B cell (primary cell): ENCODE measurements at regions not wholly inside any gene's neighbourhood (a gene's known extent, or its start where the extent isn't known, plus 50 kb on each side); places are given as distances from the start of the nearest gene placed in this dataset.

Experiments used
- ATAC-seq: fragments of 200-7000 bp; cut with Tn5 transposase; one replicate; pipeline ENCODE4 v1.10.0; 2021; ENCODE audit warnings: low read depth, mild to moderate bottlenecking, moderate number of reproducible peaks, moderate library complexity
- CTCF ChIA-PET: fragments of 350-600 bp; sonication (Branson Sonifier 250); formaldehyde crosslinking; loops from one replicate; lab custom pipeline; 2021; ENCODE audit warnings: antibody characterized with exemption, inconsistent platforms; lab: Charles Lee
- POLR2A ChIA-PET: fragments of 350-600 bp; sonication (Branson Sonifier 250); formaldehyde crosslinking; loops from one replicate; lab custom pipeline; 2021; ENCODE audit warnings: antibody characterized with exemption; lab: Charles Lee
- DNase-seq: peaks from one replicate; pipeline ENCODE4 v3.0.0; 2013
- H2AFZ ChIP-seq: 2 replicates; pipeline ENCODE4 v1.6.1; 2012; ENCODE audit warnings: mild to moderate bottlenecking, low read depth, low read length; ENCODE audit not compliant: insufficient read depth, poor library complexity, severe bottlenecking
- H3K27ac ChIP-seq, 2 donors: 1 replicate in 1 of 2; 2 replicates in 1 of 2; pipeline ENCODE4 v1.5.1; 2012 to 2013; ENCODE audit warnings: low read length in 2 of 2, mild to moderate bottlenecking in 2 of 2, moderate library complexity in 1 of 2
- H3K27me3 ChIP-seq, 4 experiments: fragments of 200-600 bp in 1 of 4; sonication (generic) in 1 of 4; replicated peaks in 1 of 4; 1 replicate in 2 of 4; 2 replicates in 2 of 4; pipeline versions ENCODE4 v1.6.1 to v1.7.0; 2013 to 2016; ENCODE audit warnings: low read length in 3 of 4, mild to moderate bottlenecking in 2 of 4, mixed read lengths in 1 of 4, moderate library complexity in 1 of 4; ENCODE audit not compliant: insufficient read depth in 4 of 4, control insufficient read depth in 3 of 4; ENCODE audit errors: control extremely low read depth in 1 of 4
- H3K36me3 ChIP-seq, 2 experiments: replicated peaks in 1 of 2; 1 replicate in 1 of 2; 2 replicates in 1 of 2; pipeline versions ENCODE4 v1.6.1 to v1.7.1; 2013; ENCODE audit warnings: low read length in 1 of 2; ENCODE audit not compliant: insufficient read depth in 2 of 2, control insufficient read depth in 1 of 2; ENCODE audit errors: control extremely low read depth in 1 of 2, extremely low read depth in 1 of 2
- H3K4me1 ChIP-seq, 2 donors: fragments of 200-600 bp in 1 of 2; sonication (generic) in 1 of 2; 1 replicate in 1 of 2; 2 replicates in 1 of 2; pipeline versions ENCODE4 v1.5.1 to v1.6.1; 2013 to 2017; ENCODE audit warnings: low read length in 2 of 2; ENCODE audit not compliant: control insufficient read depth in 2 of 2, insufficient read depth in 2 of 2
- H3K4me2 ChIP-seq: replicated peaks from 2 replicates; pipeline ENCODE3; 2012; ENCODE audit warnings: mild to moderate bottlenecking, low read depth, low read length; ENCODE audit not compliant: poor library complexity, severe bottlenecking
- H3K4me3 ChIP-seq, 5 experiments: fragments of 200-600 bp in 1 of 5; sonication (generic) in 1 of 5; 1 replicate in 3 of 5; 2 replicates in 2 of 5; pipeline versions ENCODE4 v1.5.1 to v1.7.0; 2011 to 2016; ENCODE audit warnings: low read length in 4 of 5, mild to moderate bottlenecking in 4 of 5, low read depth in 2 of 5, control low read depth in 1 of 5, moderate library complexity in 1 of 5; ENCODE audit not compliant: insufficient read depth in 1 of 5; ENCODE audit errors: control extremely low read depth in 1 of 5, extremely low read depth in 1 of 5
- H3K79me2 ChIP-seq: fragments of 200-600 bp; sonication (generic); one replicate; pipeline ENCODE4 v1.6.0; 2016; ENCODE audit warnings: low read length; ENCODE audit not compliant: control insufficient read depth, insufficient read depth
- H3K9ac ChIP-seq: fragments of 200-600 bp; sonication (generic); 2 replicates; pipeline ENCODE4 v1.6.1; 2017; ENCODE audit warnings: mild to moderate bottlenecking, low read length, moderate library complexity
- H3K9me3 ChIP-seq, 3 donors: one replicate each; pipeline versions ENCODE4 v1.6.1 to v1.7.1; 2013; ENCODE audit warnings: low read length in 2 of 3; ENCODE audit not compliant: control insufficient read depth in 2 of 3, insufficient read depth in 1 of 3; ENCODE audit errors: control extremely low read depth in 1 of 3
- H4K20me1 ChIP-seq: 2 replicates; pipeline ENCODE4 v1.6.0; 2012; ENCODE audit warnings: mild to moderate bottlenecking, low read length; ENCODE audit not compliant: insufficient read depth, control insufficient read depth, poor library complexity, severe bottlenecking
- H3K27ac Mint-ChIP-seq: one replicate; pipeline ENCODE4 v1.8.0; 2021; ENCODE audit warnings: mixed read lengths
- H3K27me3 Mint-ChIP-seq: one replicate; pipeline ENCODE4 v1.8.0; 2021; ENCODE audit warnings: mixed read lengths
- H3K4me1 Mint-ChIP-seq: one replicate; pipeline ENCODE4 v1.8.0; 2021; ENCODE audit warnings: mixed read lengths
- H3K4me3 Mint-ChIP-seq: one replicate; pipeline ENCODE4 v1.8.0; 2021; ENCODE audit warnings: mixed read lengths
- H3K9me3 Mint-ChIP-seq: one replicate; pipeline ENCODE4 v1.8.0; 2022; ENCODE audit warnings: mixed read lengths; ENCODE audit not compliant: insufficient read depth
- EZH2 ChIP-seq: IDR thresholded peaks from 2 replicates; pipeline ENCODE4 v1.6.1; 2012; ENCODE audit warnings: borderline replicate concordance, low read depth, mild to moderate bottlenecking, moderate library complexity, low read length; ENCODE audit not compliant: insufficient read depth, poor library complexity, severe bottlenecking
- WGBS: methylation state at CpG from one replicate; pipeline ENCODE4 v1.1.5; 2013; ENCODE audit warnings: missing lambda C conversion rate; ENCODE audit not compliant: insufficient coverage; 5-methylcytosine and 5-hydroxymethylcytosine counted together
- intact Hi-C: fragments of 100-400 bp; cut with micrococcal nuclease; formaldehyde crosslinking; loops from one replicate; pipeline ENCODE4 v1.10.0; 2022
- TF ChIP-seq, protein P1 (sequence below): fragments of 200-600 bp; IDR thresholded peaks from one replicate; pipeline ENCODE4 v1.8.0; 2022; ENCODE audit warnings: antibody characterized with exemption, mild to moderate bottlenecking

DNA sequence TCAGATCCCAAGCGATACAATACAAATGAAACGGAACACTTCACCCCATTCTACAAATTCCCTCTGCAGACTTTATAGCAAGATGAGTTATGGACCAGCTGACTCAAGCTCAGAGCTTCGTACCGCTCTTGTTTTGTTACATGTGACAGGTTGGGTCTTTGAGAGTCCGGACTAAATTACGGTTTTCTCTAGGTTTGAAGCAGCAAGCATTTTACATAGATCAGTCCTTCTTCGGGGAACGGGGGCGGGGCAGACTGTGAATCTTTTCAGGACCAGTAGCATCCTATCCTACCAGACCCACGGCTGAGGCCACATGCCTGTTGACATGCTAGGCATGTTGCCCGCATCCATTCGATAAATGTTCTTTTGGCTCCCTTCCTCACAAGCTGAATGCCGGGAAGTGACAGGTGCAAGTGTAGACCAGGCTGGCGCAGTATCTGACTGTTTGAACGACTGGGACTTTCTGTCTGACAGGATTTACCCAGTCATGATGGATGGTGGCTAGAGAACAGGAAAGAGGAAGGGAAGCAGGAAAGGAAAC, 811.0 kb upstream of the GRAMD2B start:
- no peak for DNase-seq
- WGBS = 86% methylated on average over 13 of the region's 15 CpGs
- TF ChIP-seq, protein P1, sequence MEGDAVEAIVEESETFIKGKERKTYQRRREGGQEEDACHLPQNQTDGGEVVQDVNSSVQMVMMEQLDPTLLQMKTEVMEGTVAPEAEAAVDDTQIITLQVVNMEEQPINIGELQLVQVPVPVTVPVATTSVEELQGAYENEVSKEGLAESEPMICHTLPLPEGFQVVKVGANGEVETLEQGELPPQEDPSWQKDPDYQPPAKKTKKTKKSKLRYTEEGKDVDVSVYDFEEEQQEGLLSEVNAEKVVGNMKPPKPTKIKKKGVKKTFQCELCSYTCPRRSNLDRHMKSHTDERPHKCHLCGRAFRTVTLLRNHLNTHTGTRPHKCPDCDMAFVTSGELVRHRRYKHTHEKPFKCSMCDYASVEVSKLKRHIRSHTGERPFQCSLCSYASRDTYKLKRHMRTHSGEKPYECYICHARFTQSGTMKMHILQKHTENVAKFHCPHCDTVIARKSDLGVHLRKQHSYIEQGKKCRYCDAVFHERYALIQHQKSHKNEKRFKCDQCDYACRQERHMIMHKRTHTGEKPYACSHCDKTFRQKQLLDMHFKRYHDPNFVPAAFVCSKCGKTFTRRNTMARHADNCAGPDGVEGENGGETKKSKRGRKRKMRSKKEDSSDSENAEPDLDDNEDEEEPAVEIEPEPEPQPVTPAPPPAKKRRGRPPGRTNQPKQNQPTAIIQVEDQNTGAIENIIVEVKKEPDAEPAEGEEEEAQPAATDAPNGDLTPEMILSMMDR = no peak
- TF ChIP-seq EZH2 = no peak
- Histone ChIP-seq H3K36me3 (no peaks in the 10 kb centered on the region), H3K4me2 (no peak overlapping the region), H3K27ac (no peak overlapping the region), H2AFZ (no peak overlapping the region), H3K4me1 (no peaks in the 10 kb centered on the region), H3K9ac (no peak overlapping the region), H3K4me3 (no peak overlapping the region), H3K79me2 (no peaks in the 10 kb centered on the region), H3K27me3 (no peaks in the 10 kb centered on the region), H3K9me3 (no peaks in the 10 kb centered on the region), H4K20me1 (no peaks in the 10 kb centered on the region)
- Mint-ChIP-seq H3K4me1 (no peaks in the 10 kb centered on the region), H3K4me3 (no peak overlapping the region), H3K27ac (no peak overlapping the region), H3K27me3 (no peaks in the 10 kb centered on the region), H3K9me3 (no peaks in the 10 kb centered on the region)
- no peak for ATAC-seq
- CTCF ChIA-PET = no interaction called here
- intact Hi-C loops = no loop called here
- POLR2A ChIA-PET = no interaction called here

DNA sequence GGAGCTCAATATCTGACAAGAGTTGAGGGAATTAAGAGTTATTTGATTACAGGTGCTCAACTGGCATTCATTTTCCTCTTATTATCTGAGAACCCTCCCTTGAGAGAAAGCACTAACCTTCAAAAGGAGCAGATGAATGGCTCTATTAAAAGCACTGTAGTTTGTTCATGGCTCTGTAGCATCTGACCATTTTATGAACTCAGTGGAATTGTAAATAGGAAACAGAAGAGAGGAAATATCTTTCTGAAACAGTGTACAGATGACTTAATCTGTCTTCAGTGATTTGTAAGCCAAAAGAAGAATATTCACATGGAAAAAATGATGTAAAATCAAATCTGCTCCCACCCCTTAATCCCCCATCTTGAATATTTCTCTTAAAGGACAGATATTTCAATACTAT, 810.4 kb upstream of the GRAMD2B start:
- H3K27me3 ChIP-seq = no peaks in the 10 kb centered on the region
- Mint-ChIP-seq H3K9me3 (no peaks in the 10 kb centered on the region), H3K27me3 (no peaks in the 10 kb centered on the region), H3K27ac (no peak overlapping the region), H3K4me3 (no peak overlapping the region), H3K4me1 (no peaks in the 10 kb centered on the region)
- H2AFZ ChIP-seq = no peak overlapping the region
- ChIA-PET CTCF (no interaction called here), POLR2A (no interaction called here)
- no peaks in the 10 kb centered on the region for H3K4me1 ChIP-seq
- no peak for ATAC-seq
- H3K9ac ChIP-seq = no peak overlapping the region
- intact Hi-C loops = no loop called here
- no peak for TF ChIP-seq EZH2
- TF ChIP-seq, protein P1 = no peak
- H3K9me3 ChIP-seq = no peaks in the 10 kb centered on the region
- DNase-seq = no peak
- no peaks in the 10 kb centered on the region for H3K36me3 ChIP-seq
- H4K20me1 ChIP-seq = no peaks in the 10 kb centered on the region
- H3K27ac ChIP-seq = no peak overlapping the region
- H3K79me2 ChIP-seq = no peaks in the 10 kb centered on the region
- no peak overlapping the region for H3K4me2 ChIP-seq
- no peak overlapping the region for H3K4me3 ChIP-seq
